CD4-positive, alpha-beta T cell treated with Interleukin-15 for 4 hours (primary cell): ENCODE measurements at regions not wholly inside any gene's neighbourhood (a gene's known extent, or its start where the extent isn't known, plus 50 kb on each side); places are given as distances from the start of the nearest gene placed in this dataset.

ENCODE experiments used
- DNase-seq: peaks from one replicate; pipeline ENCODE4 v3.0.0-alpha.2; 2020; ENCODE audit warnings: low spot score

DNA sequence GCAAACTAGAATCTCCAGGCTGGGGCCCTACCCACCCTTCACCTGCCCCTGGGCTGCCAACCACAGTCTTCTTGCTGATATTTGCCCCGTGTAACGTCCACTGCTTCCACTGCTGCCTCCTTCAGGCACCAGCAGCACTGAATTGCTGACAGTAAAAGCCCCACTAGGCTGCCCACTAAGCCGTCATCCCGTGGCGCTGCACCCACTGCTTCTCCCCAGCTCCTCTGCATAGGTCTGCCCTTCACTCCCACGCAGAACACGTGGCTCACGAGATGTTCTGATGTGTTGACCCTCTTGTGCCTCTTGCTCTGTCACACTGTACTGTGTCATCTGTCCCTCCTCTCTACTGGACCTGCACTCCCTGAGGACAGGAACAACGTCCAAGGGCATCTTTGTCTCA is 86.3 kb upstream of the HIVEP1 start:
- no peak for DNase-seq

GRCh38 chr6:11923621-11924020 is 88.5 kb upstream of the HIVEP1 start:
- DNase-seq, result no peak

DNA sequence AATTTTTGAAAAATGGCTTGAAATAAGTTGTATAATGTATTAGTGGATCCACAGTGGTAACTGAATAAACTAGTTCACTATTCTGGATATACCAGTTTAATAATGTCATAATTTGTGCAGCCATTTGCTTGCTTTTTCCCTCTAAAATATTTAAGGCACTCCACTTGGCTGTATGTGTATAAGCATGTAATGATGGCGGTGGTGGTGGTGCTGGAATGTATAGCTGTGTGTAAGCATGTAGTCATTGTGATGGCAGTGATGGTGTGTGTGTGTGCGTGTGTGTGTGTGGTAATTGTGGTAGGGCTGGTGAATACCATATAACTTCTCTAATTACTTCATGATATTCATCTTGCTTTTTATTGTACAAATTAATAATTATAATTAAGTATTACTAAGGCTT is 89.2 kb upstream of the HIVEP1 start:
- no peak for DNase-seq

- no peak for DNase-seq
Measured at GRCh38 chr6:11921751-11922150, 90.4 kb upstream of the HIVEP1 start.

DNA sequence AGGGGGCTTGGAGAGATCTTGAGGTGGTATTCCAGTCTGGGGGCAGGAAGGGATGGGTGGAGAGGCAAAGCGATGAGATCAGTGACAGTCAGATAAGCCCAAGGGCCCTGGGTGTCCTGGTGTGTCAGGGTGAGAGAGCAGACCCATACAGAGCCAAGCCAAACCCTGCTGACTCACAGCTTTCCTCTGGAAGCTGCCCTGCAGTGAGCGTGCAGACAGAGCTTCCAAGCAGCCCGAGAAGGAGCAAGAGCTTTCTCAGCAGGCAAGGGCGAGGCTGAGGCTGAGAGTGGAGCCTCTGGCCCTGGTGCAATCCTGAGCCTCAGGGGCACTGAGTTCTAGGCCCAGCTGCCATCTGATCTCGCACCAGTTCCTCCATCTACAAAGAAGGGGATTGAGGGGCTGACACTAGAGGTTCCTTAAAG is 91.1 kb upstream of the HIVEP1 start:
- DNase-seq, result no peak

DNA sequence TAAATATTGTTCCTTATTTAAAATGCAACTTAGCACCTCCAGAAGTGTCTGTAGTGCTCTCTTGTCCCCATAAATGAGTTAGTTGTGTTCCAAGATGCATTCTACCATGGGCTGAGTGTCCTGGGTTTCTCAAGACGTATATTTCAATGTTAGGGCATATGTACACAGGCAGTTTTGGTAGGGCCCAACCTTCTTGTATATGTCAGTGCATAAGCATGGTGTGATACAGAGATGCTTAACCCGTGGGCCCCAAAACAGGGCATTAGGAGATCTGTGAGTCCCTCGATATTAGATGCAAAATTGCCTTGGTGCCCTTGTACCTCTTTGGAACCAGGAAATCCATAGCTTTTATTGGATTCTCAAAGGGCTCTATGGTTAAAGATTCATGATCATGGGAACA is 91.5 kb upstream of the HIVEP1 start:
- DNase-seq, result no peak

- no peak for DNase-seq
Measured at GRCh38 chr6:11919771-11920440, 92.2 kb upstream of the HIVEP1 start.

GRCh38 chr6:11918739-11919605 is 93.1 kb upstream of the HIVEP1 start:
- no peak for DNase-seq

DNA sequence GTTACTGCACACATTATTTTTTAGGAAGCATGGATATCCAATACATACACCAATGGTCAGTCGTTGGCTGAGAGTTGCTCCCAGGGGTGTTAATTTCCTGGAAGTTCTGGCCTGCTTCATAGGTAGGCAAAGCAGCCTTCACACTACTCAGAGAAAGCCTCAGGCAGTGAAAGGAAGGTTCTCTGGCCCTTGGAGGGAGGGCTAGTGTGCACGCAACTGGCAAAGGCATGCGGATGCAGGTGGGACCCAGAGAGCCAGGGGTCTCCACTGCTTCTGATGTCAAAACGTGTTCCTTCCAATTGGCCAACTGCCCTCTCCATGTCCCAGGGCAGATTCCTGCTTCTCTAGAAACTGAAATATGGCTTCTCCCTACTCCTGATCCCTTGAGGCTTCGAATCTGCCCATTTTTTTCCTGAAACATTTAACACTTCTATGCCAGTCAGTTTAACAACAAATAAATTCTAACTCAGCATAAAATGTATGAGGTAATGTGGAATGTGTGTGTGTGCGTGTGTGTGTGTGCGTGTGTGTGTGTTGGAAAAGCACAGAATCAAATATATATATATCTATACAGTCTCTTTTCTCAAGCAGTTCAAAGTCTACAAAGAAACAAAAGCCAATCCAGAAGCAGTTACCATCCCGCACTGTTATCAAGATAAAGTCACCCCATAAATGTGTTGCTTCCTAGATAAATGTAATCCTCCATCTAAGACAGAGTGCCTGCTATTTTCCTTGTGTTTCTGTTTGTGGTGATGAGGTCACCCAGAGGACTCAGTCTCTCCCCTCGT is 94.0 kb upstream of the HIVEP1 start:
- no peak for DNase-seq

DNA sequence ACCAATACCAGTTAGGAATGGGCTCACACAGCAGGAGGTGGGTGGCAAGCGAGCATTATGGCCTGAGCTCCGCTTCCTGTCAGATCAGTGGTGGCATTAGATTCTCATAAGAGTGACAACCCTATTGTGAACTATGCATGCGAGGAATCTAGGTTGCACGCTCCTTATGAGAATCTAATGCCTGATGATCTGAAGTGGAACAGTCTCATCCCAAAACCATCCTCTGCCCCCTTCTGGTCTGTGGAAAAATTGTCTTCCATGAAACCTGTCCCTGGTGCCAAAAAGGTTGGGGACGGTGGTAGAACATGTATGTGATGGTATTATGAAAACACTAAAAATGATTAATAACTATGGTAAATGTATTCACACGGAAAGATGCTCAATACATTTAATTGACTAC is 99.7 kb upstream of the HIVEP1 start:
- no peak for DNase-seq

DNA sequence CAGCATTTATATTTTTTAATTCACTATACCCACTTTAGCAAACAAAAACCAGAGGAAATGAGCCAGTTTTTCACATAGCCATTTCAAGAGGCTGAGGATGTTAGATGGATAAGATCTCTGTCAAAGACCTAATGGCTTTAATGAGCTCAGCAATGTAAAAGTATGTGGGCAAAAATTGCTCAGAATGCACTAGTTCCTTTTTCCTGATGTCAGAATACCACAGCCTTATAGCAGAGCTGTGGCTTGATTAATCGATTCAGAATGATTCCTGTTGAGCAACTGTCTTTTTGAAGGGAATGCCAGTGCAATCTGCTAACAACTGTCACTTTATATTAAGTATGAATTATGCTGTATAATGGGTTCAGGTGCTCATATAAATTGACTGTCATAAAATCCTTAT is 100.6 kb upstream of the HIVEP1 start:
- no peak for DNase-seq

DNA sequence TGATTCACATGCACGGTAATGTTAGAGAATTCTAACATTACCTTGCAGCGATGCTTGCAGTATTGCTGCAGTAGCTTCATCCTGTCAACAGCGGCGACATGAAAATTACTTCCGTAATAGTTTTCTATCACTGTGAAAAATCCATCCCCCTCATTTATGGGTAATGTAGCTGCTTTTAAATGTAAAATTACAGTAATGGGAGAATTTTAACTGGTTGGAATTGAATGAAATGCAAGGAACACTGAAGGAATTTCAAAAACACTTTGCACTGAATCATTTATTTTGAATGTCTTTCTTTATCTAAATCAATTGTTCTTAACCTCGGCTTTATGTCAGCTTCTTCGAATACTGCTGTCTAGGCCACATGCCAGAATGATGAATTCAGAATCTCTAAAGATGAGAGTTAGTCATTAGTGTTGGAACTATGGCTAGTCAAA is 102.4 kb upstream of the HIVEP1 start:
- DNase-seq, result no peak

DNA sequence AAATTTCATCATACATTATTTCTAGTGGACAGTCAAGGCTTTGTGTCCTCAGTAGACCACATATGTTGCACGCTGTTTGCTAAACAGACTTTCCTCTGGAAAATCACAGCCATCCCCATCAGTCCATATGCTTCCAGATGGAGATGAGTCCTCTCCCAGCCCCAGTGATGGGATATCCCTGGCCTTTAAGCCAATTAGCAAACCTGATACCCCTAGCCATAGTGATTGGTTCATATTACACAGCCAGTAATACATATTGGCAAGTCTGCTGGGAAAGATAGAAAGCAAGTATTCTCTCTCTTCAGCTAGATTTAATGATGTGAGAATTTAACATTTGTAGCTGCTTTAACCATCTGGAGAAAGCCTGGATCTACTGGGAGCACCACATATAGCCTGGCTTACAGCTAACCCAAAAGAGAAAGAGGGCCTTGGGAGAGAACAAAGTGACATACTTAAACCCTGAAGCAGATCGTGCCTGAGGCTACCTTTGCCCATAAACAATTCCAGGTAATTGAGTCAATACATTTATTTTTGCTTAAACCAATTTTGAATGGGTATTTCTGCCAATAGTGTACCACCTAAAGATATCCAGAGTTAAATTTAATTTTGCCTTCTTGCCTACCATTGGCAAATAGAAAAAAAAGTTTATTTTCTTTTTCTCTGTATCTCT is 103.5 kb upstream of the HIVEP1 start:
- no peak for DNase-seq

DNA sequence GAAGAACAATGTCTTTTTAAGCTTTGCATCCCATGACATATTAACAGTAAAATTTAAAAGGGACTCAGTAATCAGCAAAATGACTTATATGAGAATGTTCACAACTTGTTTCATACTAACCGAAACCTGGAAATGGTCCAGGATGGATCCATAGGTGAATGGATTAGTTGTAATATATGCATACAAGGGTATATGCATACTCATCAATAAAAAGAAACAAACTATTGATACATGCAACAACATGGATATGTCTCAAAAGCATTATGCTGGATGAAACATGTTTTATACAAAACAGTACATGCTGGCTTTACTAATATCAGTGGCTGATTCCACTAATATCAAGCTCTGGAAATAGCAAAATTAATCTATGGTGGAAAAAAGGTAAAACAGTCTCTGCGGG is 108.5 kb upstream of the HIVEP1 start:
- no peak for DNase-seq

DNA sequence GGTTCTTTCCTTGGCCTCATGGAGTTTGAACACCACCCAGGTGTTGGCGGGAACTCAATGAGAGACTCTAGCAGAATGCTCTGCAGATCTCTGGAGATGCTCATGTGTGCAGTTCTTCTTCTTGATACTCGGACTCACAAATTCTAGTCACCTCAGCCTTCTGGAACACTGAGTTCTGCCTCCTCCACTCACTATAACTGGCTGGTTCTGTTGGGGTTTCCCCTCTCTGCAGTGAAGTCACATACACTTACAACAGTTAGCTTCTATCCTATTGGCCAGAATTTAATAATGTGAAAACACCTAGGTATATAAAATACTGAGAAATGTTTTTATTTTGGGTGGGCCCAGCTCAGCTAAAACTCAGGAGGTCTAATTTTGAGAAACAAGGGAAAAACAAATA is 109.6 kb upstream of the HIVEP1 start:
- no peak for DNase-seq

- no peak for DNase-seq
Measured at GRCh38 chr6:11900662-11901598, 111.2 kb upstream of the HIVEP1 start.

DNA sequence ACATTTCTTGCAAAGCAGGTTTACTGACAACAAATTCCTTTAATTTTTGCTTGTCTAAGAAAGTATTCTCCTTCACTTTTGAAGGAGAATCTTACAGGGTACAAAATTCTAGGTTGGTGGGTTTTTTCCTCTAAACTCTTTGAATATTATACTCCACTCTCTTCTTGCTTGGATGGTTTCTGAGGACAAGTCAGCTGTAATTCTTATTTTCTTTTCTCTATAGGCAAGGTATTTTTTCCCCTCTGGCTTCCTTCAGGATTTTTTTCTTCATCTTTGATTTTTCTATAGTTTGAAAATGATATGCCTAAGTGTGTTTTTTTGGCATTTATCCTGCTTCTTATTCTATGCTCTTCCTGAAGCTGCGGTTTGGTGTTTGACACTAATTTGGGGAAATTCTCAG is 112.5 kb upstream of the HIVEP1 start:
- DNase-seq, result no peak

DNA sequence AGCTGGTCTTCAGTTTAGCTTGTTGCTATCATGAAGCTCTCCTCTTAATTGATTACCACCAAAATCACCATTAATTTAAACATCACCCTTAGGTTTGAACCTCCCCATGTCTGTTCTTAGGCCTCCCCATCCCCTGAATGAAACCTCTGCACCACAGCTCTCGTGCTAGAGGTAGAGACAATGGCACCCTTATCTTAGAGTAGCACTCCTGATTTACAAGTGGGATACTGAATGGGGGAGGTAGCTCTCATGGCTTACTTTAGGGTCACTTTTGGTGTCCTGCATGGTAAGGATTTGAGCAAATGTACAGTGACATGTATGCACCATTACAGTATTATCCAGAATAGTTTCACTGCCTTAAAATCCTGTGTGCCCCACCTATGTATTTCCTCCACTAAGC is 115.6 kb upstream of the ADTRP start:
- DNase-seq, result no peak

- DNase-seq, result no peak
Measured at GRCh38 chr6:11891547-11891946, 112.9 kb upstream of the ADTRP start.

GRCh38 chr6:11890849-11891248 is 112.2 kb upstream of the ADTRP start:
- no peak for DNase-seq

- no peak for DNase-seq
Measured at GRCh38 chr6:11890209-11890608, 111.6 kb upstream of the ADTRP start.
